K562 (cell line): ENCODE measurements at regions not wholly inside any gene's neighbourhood (a gene's known extent, or its start where the extent isn't known, plus 50 kb on each side); places are given as distances from the start of the nearest gene placed in this dataset.

Experiments
- GABPB2 ChIP-seq: fragments of 250-450 bp; sonication (Bioruptor Pico); conservative IDR thresholded peaks from 2 replicates; pipeline ENCODE4 v1.5.1; 2021; ENCODE audit warnings: mild to moderate bottlenecking
- HLTF ChIP-seq: fragments of 450-650 bp; IDR thresholded peaks from 2 replicates; pipeline ENCODE4 v1.6.1; 2016
- KDM1A ChIP-seq, 2 experiments: fragments of 450-650 bp; IDR thresholded peaks; 2 replicates each; pipeline ENCODE4 v1.6.1; 2016; ENCODE audit warnings: mild to moderate bottlenecking in 2 of 2
- MBD2 ChIP-seq: sonication (generic); IDR thresholded peaks from 2 replicates; pipeline ENCODE4 v1.6.1; 2016; ENCODE audit warnings: low read depth, borderline replicate concordance
- NBN ChIP-seq: fragments of 450-650 bp; IDR thresholded peaks from 2 replicates; pipeline ENCODE4 v1.6.1; 2016; ENCODE audit warnings: low read depth, mild to moderate bottlenecking
- PRPF4 ChIP-seq: fragments of 200-400 bp; formaldehyde crosslinking; IDR thresholded peaks from one replicate; pipeline ENCODE4 v1.6.1; 2017; ENCODE audit warnings: low read length, low read depth, mild to moderate bottlenecking; ENCODE audit not compliant: insufficient read depth, poor library complexity, severe bottlenecking
- PYGO2 ChIP-seq: fragments of 450-650 bp; IDR thresholded peaks from 2 replicates; pipeline ENCODE4 v1.6.1; 2016; ENCODE audit warnings: mild to moderate bottlenecking, missing genetic modification characterization, moderate library complexity, missing compliant biosample characterization
- RBFOX2 ChIP-seq: fragments of 200-400 bp; formaldehyde crosslinking; IDR thresholded peaks from 2 replicates; pipeline ENCODE4 v1.6.1; 2017; ENCODE audit warnings: low read depth, mild to moderate bottlenecking, low read length, moderate library complexity
- RBM34 ChIP-seq: fragments of 200-400 bp; formaldehyde crosslinking; IDR thresholded peaks from 2 replicates; pipeline ENCODE4 v1.6.1; 2018; ENCODE audit warnings: low read length, borderline replicate concordance; ENCODE audit not compliant: insufficient read depth
- SRSF1 ChIP-seq: fragments of 200-400 bp; formaldehyde crosslinking; IDR thresholded peaks from 2 replicates; pipeline ENCODE4 v1.6.1; 2017; ENCODE audit warnings: mild to moderate bottlenecking, low read depth, low read length, moderate library complexity
- THRAP3 ChIP-seq: fragments of 450-650 bp; IDR thresholded peaks from 2 replicates; pipeline ENCODE4 v1.6.1; 2016; ENCODE audit warnings: mild to moderate bottlenecking, inconsistent platforms, borderline replicate concordance
- ZC3H4 ChIP-seq: sonication (generic); formaldehyde crosslinking; IDR thresholded peaks from 2 replicates; pipeline ENCODE4 v1.9.0; 2021; ENCODE audit warnings: missing genetic modification reagents, borderline replicate concordance
- ZNF407 ChIP-seq: fragments of 450-650 bp; IDR thresholded peaks from 2 replicates; pipeline ENCODE4 v1.6.1; 2016; ENCODE audit warnings: low read depth
- ZNF445 ChIP-seq: fragments of 250-450 bp; sonication (Bioruptor Pico); IDR thresholded peaks from 2 replicates; pipeline ENCODE4 v1.4.0; 2020; ENCODE audit warnings: low read depth, mild to moderate bottlenecking, moderate library complexity
- TF ChIP-seq, protein P1 (sequence below): fragments of 450-650 bp; IDR thresholded peaks from 2 replicates; pipeline ENCODE4 v1.6.1; 2017; ENCODE audit warnings: mild to moderate bottlenecking, moderate library complexity
- TF ChIP-seq, protein P2 (sequence below): fragments of 450-650 bp; formaldehyde crosslinking; IDR thresholded peaks from 2 replicates; pipeline ENCODE4 v1.4.0; 2020; ENCODE audit warnings: mild to moderate bottlenecking
- TF ChIP-seq, protein P3 (sequence below): fragments of 450-650 bp; IDR thresholded peaks from 2 replicates; pipeline ENCODE4 v1.6.1; 2016

DNA sequence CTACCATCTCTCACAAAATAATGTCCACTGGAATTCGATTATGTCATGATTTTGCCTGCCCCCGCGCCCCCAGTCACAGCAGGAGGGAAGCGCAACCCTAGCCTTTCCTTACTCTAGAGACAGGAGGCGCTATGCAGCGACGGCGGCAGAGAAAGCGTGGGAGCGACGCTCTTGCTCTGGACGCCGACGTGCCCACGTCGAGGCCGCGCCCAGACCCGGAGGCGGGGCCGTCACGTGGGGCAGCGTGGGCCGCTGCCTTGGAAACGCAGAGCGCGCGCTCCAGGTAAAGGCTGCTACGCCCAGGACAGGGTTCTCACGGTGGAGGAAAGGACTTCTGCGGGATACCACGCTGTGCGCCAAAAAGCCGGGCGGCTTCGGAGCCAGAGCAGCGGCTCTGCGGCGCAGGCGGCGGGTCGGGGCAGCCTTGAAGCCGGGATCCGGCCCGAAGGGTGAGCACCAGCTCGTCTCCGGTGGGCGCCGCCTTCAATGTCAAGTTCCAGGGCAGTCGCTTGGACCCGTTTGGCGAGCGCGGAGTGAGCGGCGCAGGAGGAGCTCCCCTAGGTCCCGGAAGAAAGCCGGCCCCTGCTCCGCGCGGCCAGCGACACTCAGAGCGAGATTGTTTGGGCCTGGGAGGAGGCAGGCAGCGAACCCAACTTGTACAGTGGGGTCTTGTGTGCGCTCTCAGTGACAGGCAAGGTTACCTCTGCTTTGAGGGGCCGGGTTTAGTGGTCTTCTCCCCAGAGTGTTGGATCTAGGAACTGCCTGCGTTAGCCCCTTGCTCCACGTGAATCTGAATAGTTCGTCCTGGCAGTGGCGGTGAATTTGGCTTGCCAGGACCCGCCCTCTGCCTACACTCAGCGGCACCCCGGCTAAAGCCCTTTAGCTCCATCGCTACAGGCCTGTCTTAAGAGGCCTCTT, 121.7 kb downstream of the MRPL57 start (continued):
- TF ChIP-seq ZNF407, result no peak
- TF ChIP-seq NBN, result no peak
- no peak for TF ChIP-seq MBD2
- TF ChIP-seq, protein P1, sequence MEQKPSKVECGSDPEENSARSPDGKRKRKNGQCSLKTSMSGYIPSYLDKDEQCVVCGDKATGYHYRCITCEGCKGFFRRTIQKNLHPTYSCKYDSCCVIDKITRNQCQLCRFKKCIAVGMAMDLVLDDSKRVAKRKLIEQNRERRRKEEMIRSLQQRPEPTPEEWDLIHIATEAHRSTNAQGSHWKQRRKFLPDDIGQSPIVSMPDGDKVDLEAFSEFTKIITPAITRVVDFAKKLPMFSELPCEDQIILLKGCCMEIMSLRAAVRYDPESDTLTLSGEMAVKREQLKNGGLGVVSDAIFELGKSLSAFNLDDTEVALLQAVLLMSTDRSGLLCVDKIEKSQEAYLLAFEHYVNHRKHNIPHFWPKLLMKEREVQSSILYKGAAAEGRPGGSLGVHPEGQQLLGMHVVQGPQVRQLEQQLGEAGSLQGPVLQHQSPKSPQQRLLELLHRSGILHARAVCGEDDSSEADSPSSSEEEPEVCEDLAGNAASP, result no peak
- TF ChIP-seq HLTF, result no peak
- no peak for TF ChIP-seq RBM34
- TF ChIP-seq KDM1A (IDR thresholded peaks at IDR 0.05), result no peak
- no peak for TF ChIP-seq GABPB2
- TF ChIP-seq PRPF4, result no peak
- no peak for TF ChIP-seq THRAP3
- TF ChIP-seq SRSF1, result no peak
- TF ChIP-seq ZC3H4 (CRISPR knock-in tag), result no peak
- TF ChIP-seq, protein P2, sequence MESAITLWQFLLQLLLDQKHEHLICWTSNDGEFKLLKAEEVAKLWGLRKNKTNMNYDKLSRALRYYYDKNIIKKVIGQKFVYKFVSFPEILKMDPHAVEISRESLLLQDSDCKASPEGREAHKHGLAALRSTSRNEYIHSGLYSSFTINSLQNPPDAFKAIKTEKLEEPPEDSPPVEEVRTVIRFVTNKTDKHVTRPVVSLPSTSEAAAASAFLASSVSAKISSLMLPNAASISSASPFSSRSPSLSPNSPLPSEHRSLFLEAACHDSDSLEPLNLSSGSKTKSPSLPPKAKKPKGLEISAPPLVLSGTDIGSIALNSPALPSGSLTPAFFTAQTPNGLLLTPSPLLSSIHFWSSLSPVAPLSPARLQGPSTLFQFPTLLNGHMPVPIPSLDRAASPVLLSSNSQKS (CRISPR knock-in tag), result no peak
- no peak for TF ChIP-seq PYGO2 (tag)
- TF ChIP-seq, protein P3, sequence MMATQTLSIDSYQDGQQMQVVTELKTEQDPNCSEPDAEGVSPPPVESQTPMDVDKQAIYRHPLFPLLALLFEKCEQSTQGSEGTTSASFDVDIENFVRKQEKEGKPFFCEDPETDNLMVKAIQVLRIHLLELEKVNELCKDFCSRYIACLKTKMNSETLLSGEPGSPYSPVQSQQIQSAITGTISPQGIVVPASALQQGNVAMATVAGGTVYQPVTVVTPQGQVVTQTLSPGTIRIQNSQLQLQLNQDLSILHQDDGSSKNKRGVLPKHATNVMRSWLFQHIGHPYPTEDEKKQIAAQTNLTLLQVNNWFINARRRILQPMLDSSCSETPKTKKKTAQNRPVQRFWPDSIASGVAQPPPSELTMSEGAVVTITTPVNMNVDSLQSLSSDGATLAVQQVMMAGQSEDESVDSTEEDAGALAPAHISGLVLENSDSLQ, result 0 out of 2 replicates have a peak, but pooled peaks have one; percentile 24
- TF ChIP-seq ZNF445 (CRISPR knock-in tag), result no peak
- TF ChIP-seq RBFOX2, result peak; percentile 42
